ENCODE measurements at regions not wholly inside any gene's neighbourhood (a gene's known extent, or its start where the extent isn't known, plus 50 kb on each side); places are given as distances from the start of the nearest gene placed in this dataset.

- Mint-ChIP-seq H3K27ac (no peak overlapping the region), H3K4me1 (peaks cover 15 to 21% of the 10 kb centered on the region in 2 experiments), H3K4me3 (no peak overlapping the region), H3K9me3 (peaks cover 4 to 10% of the 10 kb centered on the region in 2 experiments), H3K27me3 (ENCODE audit: low read depth) (no peaks in the 10 kb centered on the region), H3K36me3 (ENCODE audit: insufficient read depth in 1 of 3, low read depth in 3 of 3) (peaks cover 3 to 4% (median 4%) of the 10 kb centered on the region in 3 experiments; a peak in 6 of 7 replicates)
- 100% methylated on average over 1 of the region's 1 CpG for WGBS (ENCODE audit: extremely low coverage, insufficient read length, low lambda C conversion rate)
- H2BK12ac ChIP-seq (ENCODE audit: insufficient read length, low read depth, low read length), result no peak overlapping the region
- no peaks in the 10 kb centered on the region for H3K23me2 ChIP-seq (ENCODE audit: insufficient read length, low read depth, low read length, poor library complexity, severe bottlenecking)
- no peak overlapping the region for H3K27ac ChIP-seq (ENCODE audit: insufficient read length, low read depth, low read length)
- H3K14ac ChIP-seq (ENCODE audit: insufficient read depth, low read length), result no peak overlapping the region
- no peak for DNase-seq
- H3K18ac ChIP-seq (ENCODE audit: insufficient read length, low read depth, low read length), result no peak overlapping the region
- no peaks in the 10 kb centered on the region for H3K79me2 ChIP-seq (ENCODE audit: insufficient read depth, low read length)
- no peak overlapping the region for H2BK20ac ChIP-seq (ENCODE audit: low read depth, low read length, poor library complexity, severe bottlenecking)
- H3T11ph ChIP-seq (ENCODE audit: low read length), result no peak overlapping the region
- no peak overlapping the region for H3K4me2 ChIP-seq (ENCODE audit: insufficient read depth, insufficient read length, low read length)
- H2BK5ac ChIP-seq (ENCODE audit: insufficient read length, low read length), result no peak overlapping the region
- no peaks in the 10 kb centered on the region for H3K9me3 ChIP-seq (ENCODE audit: control insufficient read depth, low read depth, low read length)
- no peak overlapping the region for H2AK5ac ChIP-seq (ENCODE audit: insufficient read length, low read length)
- no peak overlapping the region for H4K91ac ChIP-seq (ENCODE audit: insufficient read length, low read depth, low read length)
- H2BK120ac ChIP-seq (ENCODE audit: low read depth, low read length, poor library complexity, severe bottlenecking), result no peak overlapping the region
- TF ChIP-seq CTCF (conservative IDR thresholded peaks at IDR 0.05), result no peak
- no peaks in the 10 kb centered on the region for H4K20me1 ChIP-seq (ENCODE audit: control insufficient read depth, insufficient read depth, insufficient read length)
- no peak overlapping the region for H2AFZ ChIP-seq (ENCODE audit: low read length)
- no peak overlapping the region for H2BK15ac ChIP-seq (ENCODE audit: low read depth, low read length)
- H3K4me1 ChIP-seq (ENCODE audit: insufficient read depth, low read length), result no peaks in the 10 kb centered on the region
- no peaks in the 10 kb centered on the region for H3K79me1 ChIP-seq (ENCODE audit: insufficient read depth, low read depth, low read length, poor library complexity, severe bottlenecking)
- H3K56ac ChIP-seq (ENCODE audit: insufficient read length, low read depth, low read length), result no peak overlapping the region
- H4K8ac ChIP-seq (replicated peaks; ENCODE audit: insufficient read length, low read depth, low read length), result no peak overlapping the region
- no peaks in the 10 kb centered on the region for H3K27me3 ChIP-seq (ENCODE audit: insufficient read depth, low read length)
- H3K23ac ChIP-seq (ENCODE audit: insufficient read length, low read depth, low read length), result no peak overlapping the region
- H3K4ac ChIP-seq (ENCODE audit: low read depth, low read length), result no peak overlapping the region
- no peak overlapping the region for H3K9ac ChIP-seq (ENCODE audit: extremely low read depth, insufficient read length, low read length)
- H4K5ac ChIP-seq (ENCODE audit: insufficient read length, low read depth, low read length), result no peak overlapping the region
These were observed 161.4 kb upstream of the ZNF462 start for GRCh38 chr9:106701611-106702010.

Data from H9 (cell line).